Epithelial cell of esophagus (primary cell): ENCODE measurements at regions not wholly inside any gene's neighbourhood (a gene's known extent, or its start where the extent isn't known, plus 50 kb on each side); places are given as distances from the start of the nearest gene placed in this dataset.

Source experiments
- DNase-seq: peaks from one replicate; pipeline ENCODE4 v3.0.0; 2010; ENCODE audit warnings: low read depth
- H3K4me3 ChIP-seq: 2 replicates; pipeline ENCODE4 v1.5.1; 2011; ENCODE audit warnings: mild to moderate bottlenecking, low read length, control low read depth
- CTCF ChIP-seq: IDR thresholded peaks from 2 replicates; pipeline ENCODE4 v1.5.1; 2011; ENCODE audit warnings: low read depth, mild to moderate bottlenecking, low read length, control low read depth, inconsistent platforms; ENCODE audit not compliant: insufficient read depth; ENCODE audit errors: missing control alignments

DNA sequence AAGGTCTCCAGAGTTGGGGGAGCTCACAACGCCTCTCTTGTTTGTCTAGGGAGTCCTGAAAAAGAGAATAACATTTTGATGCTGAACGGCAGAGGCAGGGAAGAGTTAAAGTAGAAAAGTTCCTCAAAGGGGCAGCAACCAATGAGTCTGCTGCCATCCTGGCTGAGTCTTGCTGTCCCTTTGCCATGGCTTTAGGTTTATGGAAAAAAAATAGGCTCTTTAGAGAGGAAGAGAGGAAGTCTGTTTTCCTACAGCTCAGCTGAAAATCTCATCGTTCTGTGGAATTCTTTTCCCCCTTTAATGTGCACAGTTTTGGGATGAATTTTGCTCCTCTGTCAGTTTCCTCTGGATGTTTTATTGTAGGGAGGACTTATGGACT is 314.8 kb upstream of the TBX3 start:
- H3K4me3 ChIP-seq: no peak overlapping the region
- TF ChIP-seq CTCF: no peak
- DNase-seq: no peak

DNA sequence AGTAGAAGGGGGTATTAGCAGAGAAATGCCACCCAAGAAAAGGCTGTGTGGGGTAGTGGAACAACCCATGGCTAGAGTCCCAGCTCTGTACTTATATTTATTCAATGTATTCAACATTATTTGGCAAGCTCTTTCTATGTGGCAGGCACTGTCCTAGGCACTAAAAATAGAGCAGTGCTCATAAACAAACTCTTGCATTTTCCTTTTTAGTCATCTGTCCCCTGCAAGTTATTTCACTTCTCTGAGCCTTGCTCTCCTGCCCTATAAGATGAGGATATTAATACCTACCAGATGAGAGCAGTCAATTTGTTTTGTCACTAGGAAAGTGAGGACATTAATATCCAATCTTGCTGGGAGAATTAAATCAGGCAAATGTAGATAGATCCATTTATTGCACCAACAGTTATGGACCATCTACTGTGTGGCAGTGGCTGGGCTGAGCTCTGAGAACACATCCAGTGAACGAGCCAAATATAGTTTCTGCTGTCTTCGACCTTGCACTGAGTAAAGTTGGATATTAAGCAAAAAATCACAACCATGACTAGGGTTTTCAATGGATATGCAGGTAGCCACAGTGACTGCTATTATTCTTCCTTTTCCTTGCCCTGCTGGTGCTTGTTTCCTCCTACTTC is 314.3 kb upstream of the TBX3 start:
- no peak for DNase-seq
- no peak for TF ChIP-seq CTCF
- no peak overlapping the region for H3K4me3 ChIP-seq

DNA sequence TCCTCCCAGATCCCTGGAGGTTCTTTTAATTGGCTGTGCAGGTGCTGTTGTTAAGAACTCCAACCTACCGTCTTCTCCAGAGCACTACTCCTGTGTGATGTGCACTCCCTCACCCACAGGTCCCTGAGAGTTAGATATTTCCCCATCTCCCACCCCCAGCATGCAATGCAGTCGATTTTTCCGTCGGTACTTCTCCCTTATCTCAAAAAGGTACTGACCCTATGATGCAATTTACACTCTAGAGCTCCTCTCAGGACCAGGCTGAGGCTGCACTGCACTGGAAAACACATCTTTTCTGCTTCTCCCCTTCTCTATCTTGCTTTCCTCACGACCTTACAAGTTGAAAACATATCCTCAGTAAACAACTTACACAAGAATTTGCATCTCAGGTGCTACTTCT is 312.4 kb upstream of the TBX3 start:
- H3K4me3 ChIP-seq: no peak overlapping the region
- DNase-seq: no peak
- TF ChIP-seq CTCF: no peak

- no peak for DNase-seq
- H3K4me3 ChIP-seq: no peak overlapping the region
- TF ChIP-seq CTCF: no peak
Measured at GRCh38 chr12:114995891-114996290, 311.9 kb upstream of the TBX3 start.

DNA sequence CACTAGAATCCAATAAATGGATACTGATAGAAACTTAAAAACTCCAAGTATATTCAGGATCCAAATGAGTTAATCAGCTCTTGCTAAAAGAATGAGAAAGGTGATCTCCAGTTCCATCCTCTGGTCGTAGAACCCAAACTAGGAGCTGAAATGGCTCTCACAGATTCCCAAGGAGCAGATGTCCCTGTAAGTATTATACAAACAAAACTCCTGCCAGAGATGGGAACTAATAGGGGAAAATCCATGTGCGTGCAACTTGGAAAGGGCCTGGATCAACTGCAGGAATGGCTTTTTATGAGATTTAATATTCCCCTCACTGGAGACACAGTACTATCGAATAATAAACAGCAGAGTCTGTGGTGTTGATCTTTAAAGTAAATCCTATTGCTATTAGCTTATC is 309.2 kb upstream of the TBX3 start:
- no peak overlapping the region for H3K4me3 ChIP-seq
- no peak for DNase-seq
- no peak for TF ChIP-seq CTCF

DNA sequence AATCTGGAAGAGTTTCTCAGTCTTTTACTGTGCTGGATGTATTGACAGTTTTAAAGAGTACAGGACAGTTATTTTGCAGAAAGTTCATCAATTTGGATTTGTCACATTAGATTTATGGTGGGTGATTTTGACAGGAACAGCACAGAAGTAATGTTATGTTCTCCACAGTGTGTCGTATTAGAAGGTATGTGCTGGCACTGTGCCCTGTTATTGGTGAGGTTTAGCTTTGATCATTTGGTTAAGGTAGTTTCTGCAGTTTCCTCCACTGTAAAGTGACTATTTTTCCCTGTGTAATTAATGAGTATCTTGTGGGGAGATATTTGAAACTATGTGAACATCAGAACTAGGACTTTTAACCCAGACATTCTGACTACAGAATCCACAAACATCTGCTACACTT is 308.5 kb upstream of the TBX3 start:
- H3K4me3 ChIP-seq: no peak overlapping the region
- no peak for TF ChIP-seq CTCF
- no peak for DNase-seq

DNA sequence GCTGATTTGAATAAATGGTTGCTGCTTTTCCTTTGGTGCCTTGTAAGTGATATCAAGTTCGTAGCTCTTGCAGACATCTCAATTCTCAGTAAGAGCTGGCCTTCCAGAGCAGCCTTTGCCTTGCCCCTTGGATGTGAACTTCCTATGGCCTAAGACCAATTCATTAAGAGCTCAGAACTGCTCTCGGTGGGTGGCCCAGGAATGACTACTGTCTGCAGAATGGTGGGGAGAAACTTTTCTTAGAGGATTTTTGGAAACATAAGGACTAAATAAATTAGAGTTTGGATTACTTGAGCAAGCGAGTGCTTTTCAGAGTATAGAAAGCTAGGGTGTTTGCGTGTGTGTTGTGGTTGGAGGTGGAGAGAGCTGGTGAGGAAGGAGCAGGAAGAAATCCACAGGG is 306.4 kb upstream of the TBX3 start:
- H3K4me3 ChIP-seq: no peak overlapping the region
- TF ChIP-seq CTCF: no peak
- no peak for DNase-seq
